ENCODE measurements at regions not wholly inside any gene's neighbourhood (a gene's known extent, or its start where the extent isn't known, plus 50 kb on each side); places are given as distances from the start of the nearest gene placed in this dataset.
"Not testable (repeated sequence)": the region's sequence is repeated elsewhere in the genome, so short reads cannot be mapped to it uniquely, and the experiment has no call there.

DNA sequence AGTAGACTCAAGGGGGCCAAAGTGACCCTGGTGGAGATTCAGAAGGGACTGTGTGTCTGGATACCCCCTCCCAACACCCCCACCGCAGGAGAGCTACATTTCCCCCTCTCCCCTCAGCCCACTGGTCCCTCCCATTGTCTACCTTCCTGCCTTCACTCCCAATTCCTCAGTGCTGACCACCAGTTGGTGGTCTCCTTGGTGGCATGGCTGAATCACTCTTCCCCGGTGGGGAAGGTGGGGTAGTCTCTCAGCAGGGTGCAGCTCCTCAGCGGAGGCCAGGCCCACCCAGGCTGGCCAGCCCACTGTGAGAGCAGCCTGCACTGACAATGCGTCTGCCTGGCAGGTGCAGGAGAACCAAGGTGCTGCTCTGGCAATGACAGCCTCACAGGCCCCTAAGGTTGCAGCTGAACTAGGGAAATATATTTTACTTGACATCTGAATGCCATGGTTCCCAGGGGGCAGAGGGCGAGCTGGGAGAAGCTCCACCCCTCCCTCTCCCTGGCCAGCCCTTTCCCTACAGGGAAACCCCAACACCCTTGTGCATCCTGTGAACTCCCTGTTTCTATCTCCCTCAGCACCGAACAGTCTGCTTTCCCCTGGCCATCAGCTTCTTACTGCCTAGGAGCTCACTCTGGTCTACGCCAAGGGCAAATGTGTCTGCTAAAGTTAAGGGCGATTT, 62.6 kb upstream of the PAX8 start:
- DNase-seq: no peak

DNA sequence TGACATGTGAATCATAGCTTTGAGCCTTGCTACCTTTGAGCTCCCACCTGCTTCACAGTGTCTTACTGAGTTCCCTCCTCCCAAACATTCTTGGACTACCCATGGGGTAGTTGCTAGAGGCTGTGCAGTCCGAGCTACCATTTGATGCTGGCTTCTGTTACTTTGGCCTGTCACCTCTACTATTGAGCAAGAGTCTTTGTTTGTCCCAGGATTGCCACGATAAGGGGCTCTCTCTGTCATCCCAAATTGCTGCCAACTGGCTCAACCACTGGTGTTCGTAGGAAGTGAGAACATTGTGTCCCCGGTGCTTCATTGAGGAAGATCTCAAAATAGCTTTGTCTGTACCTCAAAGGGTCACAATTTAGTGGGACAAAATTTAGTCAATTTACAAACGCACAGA, 59.1 kb upstream of the PAX8 start:
- DNase-seq: no peak

DNA sequence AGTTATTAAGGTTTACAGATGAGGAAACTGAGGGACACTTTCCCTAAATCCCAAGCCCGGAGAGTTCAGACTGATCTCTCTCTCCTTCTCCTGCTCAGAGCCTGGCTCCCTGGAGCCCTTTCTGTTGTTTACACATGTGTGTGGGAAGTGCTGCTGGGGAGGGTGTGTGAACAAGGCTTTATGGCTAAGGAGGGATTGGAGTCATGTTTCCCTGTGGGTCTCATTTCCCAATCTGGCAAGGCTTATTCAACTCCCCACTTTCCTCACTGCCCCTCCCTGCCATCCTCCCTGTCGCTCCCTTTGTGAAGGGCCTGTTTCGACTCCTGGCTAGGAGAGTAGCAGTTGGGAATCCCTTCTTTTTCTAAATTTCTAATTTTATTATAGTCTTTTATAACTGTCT, 57.3 kb upstream of the PAX8 start:
- DNase-seq: not testable (repeated sequence)

DNA sequence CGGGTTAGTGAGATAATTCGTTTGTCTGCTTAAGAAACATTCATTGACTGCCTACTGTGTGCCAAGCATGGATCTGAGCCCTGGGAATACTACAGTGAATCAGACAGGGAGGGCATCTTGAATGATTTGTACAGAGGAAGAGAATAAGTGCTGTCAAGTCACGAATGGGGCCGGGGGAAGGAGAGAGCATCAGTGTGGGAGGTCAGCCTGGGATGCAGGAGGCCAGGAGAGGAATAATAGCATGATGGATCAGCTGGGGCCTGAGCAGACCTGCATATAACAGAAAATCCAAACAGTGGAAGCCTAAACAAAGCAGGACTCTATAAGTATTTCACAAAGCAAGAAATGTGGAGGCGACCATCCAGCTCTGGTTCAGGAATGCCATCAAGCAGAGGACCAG, 55.4 kb upstream of the PAX8 start:
- no peak for DNase-seq

DNA sequence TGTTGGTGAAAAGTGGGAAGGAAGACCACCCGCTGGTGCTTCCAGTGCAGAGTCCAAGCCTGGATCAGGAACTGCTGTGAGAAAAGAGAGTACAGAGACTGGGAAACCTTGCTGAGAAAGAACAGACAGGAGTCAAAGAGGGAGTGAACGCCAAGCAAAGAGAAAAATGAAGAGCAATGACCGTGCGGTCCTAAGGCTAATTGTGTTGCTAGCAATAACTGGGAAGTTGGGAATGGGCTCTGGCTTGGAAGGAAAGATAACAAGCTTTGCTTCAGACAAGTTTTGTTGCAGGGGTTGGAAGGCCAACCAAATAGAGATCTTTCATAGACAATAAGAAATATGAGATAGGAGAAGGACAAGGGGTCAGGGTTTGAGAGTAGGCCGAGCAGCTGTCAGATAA, 55.0 kb upstream of the PAX8 start:
- DNase-seq: not testable (repeated sequence)

DNA sequence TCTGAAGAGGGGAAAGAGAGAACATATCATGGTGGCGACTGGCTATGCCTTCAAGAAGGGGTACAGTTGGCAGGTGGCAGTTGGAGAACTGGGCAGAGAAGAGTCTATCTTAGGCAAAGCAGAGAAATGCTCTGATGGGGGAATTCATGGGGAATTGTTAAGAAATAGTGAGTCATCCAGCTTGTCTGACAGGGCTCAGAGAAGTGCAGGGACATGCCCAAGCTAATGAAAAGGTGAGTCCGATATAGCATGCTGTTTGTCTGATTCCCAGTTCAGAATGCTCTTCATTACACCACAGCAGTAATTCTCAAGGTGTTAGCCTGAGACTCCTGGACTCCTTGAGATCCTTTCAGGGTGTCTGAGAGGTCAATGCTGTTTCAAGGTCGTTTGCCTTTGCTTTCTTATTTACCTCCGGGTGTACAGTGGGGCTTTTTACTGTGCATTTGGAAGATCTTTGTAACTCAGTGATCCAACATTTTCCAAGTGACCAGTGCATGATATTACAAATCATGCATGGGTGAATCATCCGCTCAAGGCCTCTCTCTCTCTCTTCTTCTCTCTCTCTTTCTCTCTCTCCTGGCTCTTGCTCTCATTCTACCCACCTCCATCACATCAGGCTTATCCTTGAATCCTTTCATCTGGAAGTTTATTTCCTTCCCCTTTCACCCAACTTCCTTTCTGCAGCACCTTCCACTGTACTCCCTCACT, 51.5 kb upstream of the PAX8 start:
- DNase-seq: not testable (repeated sequence)

DNA sequence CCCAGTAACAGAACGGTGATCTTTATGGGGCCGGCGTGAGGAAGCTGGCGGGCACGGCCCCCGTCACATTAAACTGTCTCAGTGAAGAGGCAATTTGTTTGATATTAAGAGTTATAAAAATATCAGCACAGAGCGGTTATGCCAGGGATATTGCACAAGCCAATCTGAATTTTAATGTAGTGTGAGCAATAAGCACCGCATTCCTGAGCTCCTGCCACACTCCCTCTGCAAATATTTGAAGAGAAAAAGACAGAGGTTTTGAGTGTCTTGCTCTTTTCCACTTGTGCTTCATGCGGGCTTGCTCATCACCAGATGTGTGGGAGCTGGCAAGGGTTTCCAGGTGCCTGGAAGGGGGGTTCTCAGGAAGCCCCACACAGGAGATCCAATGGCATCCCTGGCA, 50.3 kb upstream of the PAX8 start:
- peak in 6 of 56 donors; percentile 11 to 51 (median 20) for DNase-seq

DNA sequence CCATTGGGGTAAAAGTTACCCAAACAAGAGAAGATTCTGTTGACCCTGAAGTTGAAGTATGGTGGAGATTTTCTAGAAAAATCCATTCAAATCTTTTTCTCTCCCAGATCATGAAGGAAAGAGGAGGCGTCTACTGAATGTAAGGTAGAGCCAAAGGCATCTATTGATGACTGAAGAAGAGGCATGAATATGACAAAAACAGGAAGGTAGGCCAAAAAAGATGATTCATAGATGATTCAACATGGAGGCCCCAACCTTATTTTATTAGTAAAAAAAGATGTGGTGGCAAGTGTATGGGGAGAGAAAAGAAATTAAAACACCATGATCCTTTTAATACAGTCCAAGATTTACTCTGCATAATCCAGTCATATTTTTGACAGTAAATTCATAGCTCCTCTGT, 49.9 kb upstream of the PAX8 start:
- DNase-seq: not testable (repeated sequence)
